ENCODE measurements at regions not wholly inside any gene's neighbourhood (a gene's known extent, or its start where the extent isn't known, plus 50 kb on each side); places are given as distances from the start of the nearest gene placed in this dataset.

DNA sequence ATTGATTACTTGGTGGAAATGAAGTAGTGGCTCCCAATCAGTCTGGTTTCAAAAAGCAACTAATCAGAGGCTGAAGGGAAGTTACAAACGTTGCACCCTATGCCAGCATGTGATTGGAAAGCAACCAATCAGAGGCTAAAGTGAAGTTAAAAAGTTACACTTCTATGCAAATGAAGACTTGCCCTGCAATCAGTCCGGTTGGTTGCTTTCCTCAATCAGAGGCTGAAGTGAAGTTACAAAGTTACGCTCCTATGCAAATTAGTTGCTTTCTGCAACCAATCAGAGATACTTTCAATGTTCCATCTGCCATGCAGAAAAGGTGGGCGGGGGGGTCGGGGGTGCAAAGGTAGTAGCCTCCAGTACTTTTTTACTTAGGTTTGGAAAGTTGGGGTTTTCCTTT is 1077.1 kb downstream of the TYW1 start:
- no peak for ATAC-seq (ENCODE audit: low read depth)
- CTCF ChIA-PET = no interaction called here
- no peak overlapping the region for H2BK5ac ChIP-seq (ENCODE audit: low read depth, low read length, poor library complexity, severe bottlenecking)
- TF ChIP-seq MAFK (IDR thresholded peaks at IDR 0.05; ENCODE audit: low read depth, low read length) (no peak), RFX5 (IDR thresholded peaks at IDR 0.05; ENCODE audit: low read depth, low read length) (no peak), NFE2L2 (IDR thresholded peaks at IDR 0.05; ENCODE audit: low read depth, low read length) (no peak), CHD1 (IDR thresholded peaks at IDR 0.05; ENCODE audit: low read depth, low read length) (no peak), FOS (IDR thresholded peaks at IDR 0.05; ENCODE audit: low read depth, low read length) (no peak), CEBPB (IDR thresholded peaks at IDR 0.05; ENCODE audit: low read depth, low read length) (no peak), BHLHE40 (IDR thresholded peaks at IDR 0.05; ENCODE audit: low read depth, low read length) (no peak), RCOR1 (IDR thresholded peaks at IDR 0.05; ENCODE audit: insufficient replicate concordance, low read length) (no peak), MXI1 (IDR thresholded peaks at IDR 0.05; ENCODE audit: borderline replicate concordance, low read depth, low read length) (no peak), MAZ (IDR thresholded peaks at IDR 0.05; ENCODE audit: borderline replicate concordance, low read depth, low read length) (no peak), RAD21 (IDR thresholded peaks at IDR 0.05; ENCODE audit: low read length) (no peak), POLR2A (IDR thresholded peaks at IDR 0.05; ENCODE audit: low read depth, low read length) (no peak)
- TF ChIP-seq, protein P1, sequence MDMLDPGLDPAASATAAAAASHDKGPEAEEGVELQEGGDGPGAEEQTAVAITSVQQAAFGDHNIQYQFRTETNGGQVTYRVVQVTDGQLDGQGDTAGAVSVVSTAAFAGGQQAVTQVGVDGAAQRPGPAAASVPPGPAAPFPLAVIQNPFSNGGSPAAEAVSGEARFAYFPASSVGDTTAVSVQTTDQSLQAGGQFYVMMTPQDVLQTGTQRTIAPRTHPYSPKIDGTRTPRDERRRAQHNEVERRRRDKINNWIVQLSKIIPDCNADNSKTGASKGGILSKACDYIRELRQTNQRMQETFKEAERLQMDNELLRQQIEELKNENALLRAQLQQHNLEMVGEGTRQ (IDR thresholded peaks at IDR 0.05; ENCODE audit: low read depth, low read length) = no peak
- TF ChIP-seq, protein P2, sequence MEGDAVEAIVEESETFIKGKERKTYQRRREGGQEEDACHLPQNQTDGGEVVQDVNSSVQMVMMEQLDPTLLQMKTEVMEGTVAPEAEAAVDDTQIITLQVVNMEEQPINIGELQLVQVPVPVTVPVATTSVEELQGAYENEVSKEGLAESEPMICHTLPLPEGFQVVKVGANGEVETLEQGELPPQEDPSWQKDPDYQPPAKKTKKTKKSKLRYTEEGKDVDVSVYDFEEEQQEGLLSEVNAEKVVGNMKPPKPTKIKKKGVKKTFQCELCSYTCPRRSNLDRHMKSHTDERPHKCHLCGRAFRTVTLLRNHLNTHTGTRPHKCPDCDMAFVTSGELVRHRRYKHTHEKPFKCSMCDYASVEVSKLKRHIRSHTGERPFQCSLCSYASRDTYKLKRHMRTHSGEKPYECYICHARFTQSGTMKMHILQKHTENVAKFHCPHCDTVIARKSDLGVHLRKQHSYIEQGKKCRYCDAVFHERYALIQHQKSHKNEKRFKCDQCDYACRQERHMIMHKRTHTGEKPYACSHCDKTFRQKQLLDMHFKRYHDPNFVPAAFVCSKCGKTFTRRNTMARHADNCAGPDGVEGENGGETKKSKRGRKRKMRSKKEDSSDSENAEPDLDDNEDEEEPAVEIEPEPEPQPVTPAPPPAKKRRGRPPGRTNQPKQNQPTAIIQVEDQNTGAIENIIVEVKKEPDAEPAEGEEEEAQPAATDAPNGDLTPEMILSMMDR (conservative IDR thresholded peaks at IDR 0.05; ENCODE audit: low read depth, low read length) = no peak
- TF ChIP-seq, protein P3, sequence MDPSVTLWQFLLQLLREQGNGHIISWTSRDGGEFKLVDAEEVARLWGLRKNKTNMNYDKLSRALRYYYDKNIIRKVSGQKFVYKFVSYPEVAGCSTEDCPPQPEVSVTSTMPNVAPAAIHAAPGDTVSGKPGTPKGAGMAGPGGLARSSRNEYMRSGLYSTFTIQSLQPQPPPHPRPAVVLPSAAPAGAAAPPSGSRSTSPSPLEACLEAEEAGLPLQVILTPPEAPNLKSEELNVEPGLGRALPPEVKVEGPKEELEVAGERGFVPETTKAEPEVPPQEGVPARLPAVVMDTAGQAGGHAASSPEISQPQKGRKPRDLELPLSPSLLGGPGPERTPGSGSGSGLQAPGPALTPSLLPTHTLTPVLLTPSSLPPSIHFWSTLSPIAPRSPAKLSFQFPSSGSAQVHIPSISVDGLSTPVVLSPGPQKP (IDR thresholded peaks at IDR 0.05; ENCODE audit: borderline replicate concordance, low read depth, low read length) = no peak
- no peak overlapping the region for H2AFZ ChIP-seq (replicated peaks; ENCODE audit: low read length, poor library complexity)
- no peak overlapping the region for H3K9ac ChIP-seq (ENCODE audit: low read depth, low read length)
- in situ Hi-C loops (cut with MboI; ENCODE audit: low sequenced_read_pairs) = no loop called here
- no peak overlapping the region for H2AK5ac ChIP-seq (ENCODE audit: low read depth, low read length)
- no peaks in the 10 kb centered on the region for H4K20me1 ChIP-seq (ENCODE audit: insufficient read depth, low read length)
- no peak overlapping the region for H3K23ac ChIP-seq (ENCODE audit: low read depth, low read length)
- no peak overlapping the region for H3K4ac ChIP-seq (ENCODE audit: low read depth, low read length)
- H3K36me3 ChIP-seq (ENCODE audit: control insufficient read depth, insufficient read depth, low read length) = no peaks in the 10 kb centered on the region
- H2BK15ac ChIP-seq (ENCODE audit: low read depth, low read length) = no peak overlapping the region
- H2BK20ac ChIP-seq (ENCODE audit: low read depth, low read length) = no peak overlapping the region
- H3K4me2 ChIP-seq (ENCODE audit: low read depth, low read length) = no peak overlapping the region
- H3K9me3 ChIP-seq (ENCODE audit: control insufficient read depth, insufficient read depth, low read length) = peaks cover 15% of the 10 kb centered on the region
- no CpG with 5 or more reads among the region's 5 CpGs for WGBS, 2 experiments (ENCODE audit: extremely low coverage in 2 of 2, insufficient read length in 1 of 2)
- no peak overlapping the region for H4K5ac ChIP-seq (ENCODE audit: low read depth, low read length)
- H3K4me1 ChIP-seq (ENCODE audit: control insufficient read depth, insufficient read depth, low read length) = no peaks in the 10 kb centered on the region
- no peak overlapping the region for H3K4me3 ChIP-seq (ENCODE audit: insufficient read depth, low read depth, low read length)
- no peak overlapping the region for H4K91ac ChIP-seq (ENCODE audit: insufficient read depth, low read depth, low read length)
- intact Hi-C loops (cut with micrococcal nuclease) = no loop called here
- no peak overlapping the region for H2BK120ac ChIP-seq (ENCODE audit: low read depth, low read length)
- dilution Hi-C loops (cut with HindIII; ENCODE audit: low sequenced_read_pairs, unreplicated experiment) = no loop called here
- H3K27me3 ChIP-seq (ENCODE audit: control insufficient read depth, insufficient read depth, low read length) = no peaks in the 10 kb centered on the region
- H4K8ac ChIP-seq (ENCODE audit: low read depth in 2 of 2, low read length in 2 of 2) = no peak overlapping the region
- no peak overlapping the region for H3K56ac ChIP-seq (ENCODE audit: extremely low read depth, insufficient read depth, low read length)
- no TSS peak for BruUV-seq (replicated peaks)
- DNase-seq = no peak
- H2AK9ac ChIP-seq (replicated peaks; ENCODE audit: low read depth, low read length, poor library complexity) = no peak overlapping the region
- no peak overlapping the region for H3K27ac ChIP-seq (ENCODE audit: insufficient read depth, low read length)
- POLR2A ChIA-PET (ENCODE audit: unreplicated experiment) = no interaction called here
- H3K14ac ChIP-seq (replicated peaks; ENCODE audit: low read depth, low read length) = no peak overlapping the region
- no peaks in the 10 kb centered on the region for H3K79me1 ChIP-seq (ENCODE audit: low read depth in 1 of 2, low read length in 2 of 2)
- no peak overlapping the region for H3K18ac ChIP-seq (ENCODE audit: low read depth, low read length)
- no peaks in the 10 kb centered on the region for H3K9me1 ChIP-seq (ENCODE audit: insufficient read depth, low read length)

Measured in IMR-90 (cell line).